Lower leg skin (tissue), 4 donors: ENCODE measurements at regions not wholly inside any gene's neighbourhood (a gene's known extent, or its start where the extent isn't known, plus 50 kb on each side); places are given as distances from the start of the nearest gene placed in this dataset.

Source experiments
- DNase-seq, 2 donors: peaks; one replicate each; pipeline ENCODE4 v3.0.0-alpha.2; 2019; ENCODE audit warnings: low spot score in 2 of 2
- H3K4me3 ChIP-seq: fragments of 200-600 bp; sonication (generic); 2 replicates; pipeline ENCODE4 v1.5.1; 2017; ENCODE audit warnings: mild to moderate bottlenecking, low read depth; ENCODE audit not compliant: poor library complexity, severe bottlenecking
- POLR2A ChIP-seq, 2 donors: fragments of 450-650 bp; IDR thresholded peaks; one replicate each; pipeline ENCODE4 v1.6.1; 2016 to 2017; ENCODE audit warnings: antibody characterized with exemption in 2 of 2, mild to moderate bottlenecking in 1 of 2, moderate library complexity in 1 of 2
- WGBS, 2 donors: methylation state at CpG; one replicate each; pipeline ENCODE4 v1.1.5; 2018; 5-methylcytosine and 5-hydroxymethylcytosine counted together
- intact Hi-C: fragments of 100-400 bp; cut with DNase I; formaldehyde crosslinking; loops from one replicate; pipeline ENCODE4 v1.15.0; 2023; ENCODE audit warnings: low total_unique reads
- TF ChIP-seq, protein P1 (sequence below), 3 donors: fragments of 450-650 bp; IDR thresholded peaks; one replicate each; pipeline ENCODE4 v1.5.1; 2016; ENCODE audit warnings: antibody characterized with exemption in 3 of 3, mild to moderate bottlenecking in 3 of 3, moderate library complexity in 2 of 3

DNA sequence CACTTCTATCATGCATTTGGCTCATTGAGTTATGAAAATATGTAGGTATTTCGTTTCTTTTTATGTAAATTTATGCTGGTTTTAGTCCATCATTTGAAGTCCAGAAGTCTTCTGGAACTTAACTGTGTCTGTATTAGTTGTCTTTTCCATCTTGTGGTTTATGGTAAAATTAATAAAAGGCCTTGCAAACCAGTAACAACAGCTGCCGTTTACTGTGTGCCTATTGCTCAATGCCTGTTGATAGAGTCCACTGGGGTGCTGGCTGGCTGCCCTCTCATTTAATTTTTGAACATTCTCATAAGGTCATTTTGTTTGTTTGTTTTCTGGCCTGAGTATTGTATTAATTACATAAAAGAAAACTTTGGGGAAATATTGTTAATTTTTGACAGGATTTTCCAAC, 98.0 kb downstream of the NAA11 start:
- no peak overlapping the region for H3K4me3 ChIP-seq
- WGBS, 2 donors, result 39 to 44% methylated on average over 2 of the region's 2 CpGs
- TF ChIP-seq, protein P1, sequence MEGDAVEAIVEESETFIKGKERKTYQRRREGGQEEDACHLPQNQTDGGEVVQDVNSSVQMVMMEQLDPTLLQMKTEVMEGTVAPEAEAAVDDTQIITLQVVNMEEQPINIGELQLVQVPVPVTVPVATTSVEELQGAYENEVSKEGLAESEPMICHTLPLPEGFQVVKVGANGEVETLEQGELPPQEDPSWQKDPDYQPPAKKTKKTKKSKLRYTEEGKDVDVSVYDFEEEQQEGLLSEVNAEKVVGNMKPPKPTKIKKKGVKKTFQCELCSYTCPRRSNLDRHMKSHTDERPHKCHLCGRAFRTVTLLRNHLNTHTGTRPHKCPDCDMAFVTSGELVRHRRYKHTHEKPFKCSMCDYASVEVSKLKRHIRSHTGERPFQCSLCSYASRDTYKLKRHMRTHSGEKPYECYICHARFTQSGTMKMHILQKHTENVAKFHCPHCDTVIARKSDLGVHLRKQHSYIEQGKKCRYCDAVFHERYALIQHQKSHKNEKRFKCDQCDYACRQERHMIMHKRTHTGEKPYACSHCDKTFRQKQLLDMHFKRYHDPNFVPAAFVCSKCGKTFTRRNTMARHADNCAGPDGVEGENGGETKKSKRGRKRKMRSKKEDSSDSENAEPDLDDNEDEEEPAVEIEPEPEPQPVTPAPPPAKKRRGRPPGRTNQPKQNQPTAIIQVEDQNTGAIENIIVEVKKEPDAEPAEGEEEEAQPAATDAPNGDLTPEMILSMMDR (IDR thresholded peaks at IDR 0.05), result no peak
- intact Hi-C loops, result no loop called here
- no peak for DNase-seq

DNA sequence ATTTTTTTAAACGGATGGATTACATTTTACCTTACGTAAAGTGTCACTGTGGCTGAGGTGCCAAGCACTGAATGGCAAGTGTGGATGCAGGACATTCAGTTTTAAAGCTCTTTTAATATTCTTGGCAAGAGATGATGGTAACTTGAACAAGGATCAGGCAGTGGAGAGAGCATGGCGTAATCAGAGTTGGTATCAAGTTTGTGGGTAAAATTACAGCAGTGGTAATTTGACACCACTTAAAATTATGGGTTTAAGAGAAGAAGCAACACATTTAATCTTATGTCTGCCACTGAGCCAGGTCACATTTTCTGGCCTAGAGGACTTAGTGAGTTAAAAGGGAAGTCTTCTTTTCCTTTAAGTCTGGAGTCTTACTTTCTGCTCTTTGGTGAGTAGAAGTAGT, 100.5 kb downstream of the NAA11 start:
- no peak for DNase-seq
- no peak overlapping the region for H3K4me3 ChIP-seq
- intact Hi-C loops, result no loop called here
- WGBS, 2 donors, result 32 to 33% methylated on average over 3 of the region's 3 CpGs
- TF ChIP-seq, protein P1 (IDR thresholded peaks at IDR 0.05), result no peak
- TF ChIP-seq POLR2A (IDR thresholded peaks at IDR 0.05), result no peak

DNA sequence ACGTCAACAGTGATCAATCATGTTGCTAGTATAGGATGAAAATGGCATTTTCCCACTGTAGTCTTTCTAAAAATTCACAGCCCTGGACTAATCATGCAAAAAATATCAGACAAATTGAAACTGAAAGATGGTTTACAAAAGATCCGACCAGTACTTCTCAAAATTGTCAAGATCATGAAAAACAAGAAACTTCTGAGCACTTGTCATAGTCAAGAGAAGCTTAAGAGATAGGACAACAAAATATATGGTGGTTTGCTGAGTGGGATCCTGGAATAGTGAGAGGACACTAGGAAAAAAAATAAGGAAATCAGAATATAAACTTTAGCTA, 101.1 kb downstream of the NAA11 start:
- H3K4me3 ChIP-seq, result no peak overlapping the region
- 82 to 86% methylated on average over 2 of the region's 2 CpGs for WGBS, 2 donors
- TF ChIP-seq, protein P1 (IDR thresholded peaks at IDR 0.05), result no peak
- no peak for TF ChIP-seq POLR2A (IDR thresholded peaks at IDR 0.05)
- intact Hi-C loops, result no loop called here
- no peak for DNase-seq

DNA sequence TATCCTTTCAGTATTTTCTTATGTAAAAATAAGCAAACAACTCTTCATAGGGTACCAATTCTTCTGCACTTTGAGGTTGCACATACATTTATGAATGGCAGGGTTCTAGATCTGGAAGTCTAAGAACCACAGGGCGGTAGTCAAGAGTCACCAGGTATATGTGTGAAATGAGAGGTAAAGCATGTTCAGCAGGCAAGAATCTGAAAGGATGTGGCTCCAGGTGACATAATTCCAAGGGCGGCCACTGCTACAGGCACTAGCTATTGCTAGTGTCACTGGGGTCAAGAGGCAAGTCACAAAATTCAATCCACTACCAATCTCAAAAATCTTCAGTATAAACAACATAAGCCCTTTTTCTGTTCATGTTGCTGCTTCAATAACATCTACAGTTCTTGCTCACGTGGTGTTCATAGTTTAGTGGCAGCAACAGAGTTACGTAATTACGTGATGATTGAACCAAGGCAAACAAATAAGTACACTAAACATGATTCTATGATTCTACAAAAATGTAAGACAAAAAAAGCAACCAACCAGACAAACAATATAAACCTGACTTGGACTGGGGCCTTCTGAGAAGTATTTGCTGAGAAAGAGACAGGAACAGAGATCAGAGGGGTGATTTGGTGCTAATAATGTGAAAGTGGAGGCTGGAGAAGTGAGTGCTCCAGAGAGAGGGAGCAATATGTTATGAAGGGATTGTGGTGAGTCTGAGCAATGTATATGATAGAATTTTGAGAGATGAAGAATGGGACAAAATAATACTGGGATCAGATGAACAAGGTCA, 101.7 kb downstream of the NAA11 start:
- no peak overlapping the region for H3K4me3 ChIP-seq
- WGBS, 2 donors, result 90 to 94% methylated on average over 5 of the region's 5 CpGs
- TF ChIP-seq POLR2A (IDR thresholded peaks at IDR 0.05), result no peak
- TF ChIP-seq, protein P1 (IDR thresholded peaks at IDR 0.05), result no peak
- no peak for DNase-seq
- intact Hi-C loops, result no loop called here

DNA sequence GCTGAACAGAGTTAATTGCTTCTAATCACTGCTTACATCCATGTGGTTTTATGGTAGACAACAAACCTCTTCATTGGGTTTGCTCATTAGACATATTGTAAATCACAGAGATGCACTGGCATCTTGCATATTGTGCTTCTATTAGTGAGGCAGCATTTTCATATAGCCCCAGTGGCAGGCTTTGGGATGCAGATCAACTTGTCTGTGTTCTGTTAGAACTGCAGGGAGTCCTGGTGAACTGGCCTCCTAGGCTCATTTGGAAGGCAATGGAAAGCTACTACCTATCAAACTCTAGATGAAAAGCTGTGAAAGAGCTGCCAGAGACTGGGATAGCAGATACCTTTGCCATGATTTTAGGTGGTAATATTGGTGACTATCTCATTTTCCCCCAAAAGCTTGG, 108.8 kb downstream of the NAA11 start:
- TF ChIP-seq, protein P1 (IDR thresholded peaks at IDR 0.05), result no peak
- TF ChIP-seq POLR2A (IDR thresholded peaks at IDR 0.05), result no peak
- DNase-seq, result no peak
- H3K4me3 ChIP-seq, result no peak overlapping the region
- intact Hi-C loops, result no loop called here

DNA sequence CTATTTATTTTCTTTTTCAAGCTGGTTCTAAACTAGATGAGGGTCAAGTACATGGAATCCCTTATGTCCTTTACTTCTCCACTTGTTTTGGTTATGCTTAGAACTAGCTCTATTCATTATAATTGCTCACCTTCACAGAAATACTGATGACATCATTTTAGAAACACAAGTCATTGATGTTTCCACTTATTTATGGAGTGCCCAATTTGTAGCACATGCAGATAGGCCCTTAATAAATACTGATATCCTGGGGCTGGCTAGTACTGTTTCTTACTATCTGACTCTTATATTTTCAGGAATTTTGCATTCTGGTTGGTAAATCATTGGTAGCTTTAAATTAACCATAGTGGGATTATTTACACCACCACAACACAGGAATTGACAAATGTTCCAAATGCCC, 112.2 kb downstream of the NAA11 start:
- TF ChIP-seq, protein P1 (IDR thresholded peaks at IDR 0.05), result no peak
- no peak for TF ChIP-seq POLR2A (IDR thresholded peaks at IDR 0.05)
- intact Hi-C loops, result no loop called here
- no peak overlapping the region for H3K4me3 ChIP-seq
- DNase-seq, result no peak
